IMR-90 (cell line): ENCODE measurements at regions not wholly inside any gene's neighbourhood (a gene's known extent, or its start where the extent isn't known, plus 50 kb on each side); places are given as distances from the start of the nearest gene placed in this dataset.

Source experiments
- ATAC-seq: fragments of 200-7000 bp; cut with Tn5 transposase; 2 replicates; pipeline ENCODE4 v1.9.1; 2020; ENCODE audit warnings: low read depth, mild to moderate bottlenecking, moderate library complexity
- BruUV-seq: library from RNA; stranded (reverse); fragments of 400-500 nt; replicated peaks from 2 replicates; lab custom pipeline; 2021; lab: Mats Ljungman, UMichigan
- CTCF ChIA-PET: fragments of 300-600 bp; formaldehyde crosslinking; extraction: SDS; loops from one replicate; lab custom pipeline; 2021; ENCODE audit warnings: antibody characterized with exemption; lab: Yijun Ruan, JAX
- POLR2A ChIA-PET: fragments of 300-600 bp; sonication (Branson Sonifier 250); formaldehyde crosslinking; loops from one replicate; lab custom pipeline; 2022; ENCODE audit warnings: antibody characterized with exemption; ENCODE audit not compliant: unreplicated experiment; lab: Charles Lee
- DNase-seq: peaks from one replicate; pipeline ENCODE4 v3.0.0; 2013
- H2AFZ ChIP-seq: replicated peaks from 2 replicates; pipeline ENCODE3; 2013; ENCODE audit warnings: low read length, mild to moderate bottlenecking; ENCODE audit not compliant: poor library complexity
- H2AK5ac ChIP-seq: 2 replicates; pipeline ENCODE4 v1.6.1; 2013; ENCODE audit warnings: low read depth, low read length, inconsistent platforms
- H2AK9ac ChIP-seq: replicated peaks from 2 replicates; pipeline ENCODE3; 2013; ENCODE audit warnings: mild to moderate bottlenecking, low read depth, low read length, moderate library complexity; ENCODE audit not compliant: poor library complexity
- H2BK120ac ChIP-seq: 2 replicates; pipeline ENCODE4 v1.6.1; 2013; ENCODE audit warnings: low read depth, low read length, inconsistent platforms
- H2BK15ac ChIP-seq: 3 replicates; pipeline ENCODE4 v1.6.1; 2013; ENCODE audit warnings: low read depth, low read length, inconsistent platforms
- H2BK20ac ChIP-seq: 2 replicates; pipeline ENCODE4 v1.6.1; 2013; ENCODE audit warnings: low read depth, mild to moderate bottlenecking, inconsistent platforms, low read length, moderate library complexity
- H2BK5ac ChIP-seq: 2 replicates; pipeline ENCODE4 v1.6.1; 2013; ENCODE audit warnings: mild to moderate bottlenecking, low read depth, low read length, inconsistent platforms; ENCODE audit not compliant: poor library complexity, severe bottlenecking
- H3K14ac ChIP-seq: replicated peaks from 2 replicates; pipeline ENCODE4 v1.6.1; 2013; ENCODE audit warnings: low read depth, low read length, inconsistent platforms
- H3K18ac ChIP-seq: 2 replicates; pipeline ENCODE4 v1.6.1; 2013; ENCODE audit warnings: low read depth, low read length, control low read depth
- H3K23ac ChIP-seq: 2 replicates; pipeline ENCODE4 v1.6.1; 2013; ENCODE audit warnings: low read depth, low read length, inconsistent platforms
- H3K27ac ChIP-seq: 2 replicates; pipeline ENCODE4 v1.5.1; 2013; ENCODE audit warnings: mild to moderate bottlenecking, control low read depth, low read length; ENCODE audit not compliant: insufficient read depth
- H3K27me3 ChIP-seq: 2 replicates; pipeline ENCODE4 v1.6.1; 2013; ENCODE audit warnings: low read length; ENCODE audit not compliant: control insufficient read depth, insufficient read depth
- H3K36me3 ChIP-seq: 2 replicates; pipeline ENCODE4 v1.6.1; 2013; ENCODE audit warnings: low read length, mixed read lengths; ENCODE audit not compliant: control insufficient read depth, insufficient read depth
- H3K4ac ChIP-seq: 2 replicates; pipeline ENCODE4 v1.6.1; 2013; ENCODE audit warnings: low read depth, low read length, inconsistent platforms
- H3K4me1 ChIP-seq: 2 replicates; pipeline ENCODE4 v1.6.1; 2013; ENCODE audit warnings: low read length, mixed read lengths; ENCODE audit not compliant: control insufficient read depth, insufficient read depth
- H3K4me2 ChIP-seq: 2 replicates; pipeline ENCODE4 v1.6.1; 2013; ENCODE audit warnings: low read depth, mild to moderate bottlenecking, control low read depth, low read length, moderate library complexity
- H3K4me3 ChIP-seq: 2 replicates; pipeline ENCODE4 v1.5.1; 2013; ENCODE audit warnings: low read depth, mild to moderate bottlenecking, control low read depth, low read length, moderate library complexity; ENCODE audit not compliant: insufficient read depth
- H3K56ac ChIP-seq: 2 replicates; pipeline ENCODE4 v1.6.1; 2013; ENCODE audit warnings: low read length, inconsistent platforms; ENCODE audit not compliant: insufficient read depth; ENCODE audit errors: extremely low read depth
- H3K79me1 ChIP-seq, 2 experiments: 2 replicates each; pipeline ENCODE4 v1.6.1; 2013; ENCODE audit warnings: low read length in 2 of 2, inconsistent platforms in 1 of 2, low read depth in 1 of 2
- H3K9ac ChIP-seq: 2 replicates; pipeline ENCODE4 v1.6.1; 2013; ENCODE audit warnings: low read depth, low read length, control low read depth
- H3K9me1 ChIP-seq: 2 replicates; pipeline ENCODE4 v1.6.1; 2013; ENCODE audit warnings: low read length, inconsistent platforms; ENCODE audit not compliant: insufficient read depth
- H3K9me3 ChIP-seq: 2 replicates; pipeline ENCODE4 v1.6.1; 2013; ENCODE audit warnings: low read length; ENCODE audit not compliant: control insufficient read depth, insufficient read depth
- H4K20me1 ChIP-seq: 2 replicates; pipeline ENCODE4 v1.6.1; 2013; ENCODE audit warnings: low read length, inconsistent platforms; ENCODE audit not compliant: insufficient read depth
- H4K5ac ChIP-seq: 2 replicates; pipeline ENCODE4 v1.6.1; 2013; ENCODE audit warnings: mild to moderate bottlenecking, low read depth, low read length, control low read depth
- H4K8ac ChIP-seq, 2 experiments: 2 replicates each; pipeline ENCODE4 v1.6.1; 2013; ENCODE audit warnings: low read depth in 2 of 2, low read length in 2 of 2, control low read depth in 1 of 2, inconsistent platforms in 1 of 2
- H4K91ac ChIP-seq: 2 replicates; pipeline ENCODE4 v1.6.1; 2013; ENCODE audit warnings: low read depth, low read length, inconsistent platforms; ENCODE audit not compliant: insufficient read depth
- CTCF ChIP-seq: conservative IDR thresholded peaks from 2 replicates; pipeline ENCODE4 v1.5.1; 2012; ENCODE audit warnings: mild to moderate bottlenecking, low read depth, low read length, improper control_type of control experiment
- FOS ChIP-seq: fragments of 150-350 bp; IDR thresholded peaks from 2 replicates; pipeline ENCODE4 v1.6.1; 2016; ENCODE audit warnings: low read depth, low read length
- MAFK ChIP-seq: IDR thresholded peaks from 2 replicates; pipeline ENCODE4 v1.6.1; 2012; ENCODE audit warnings: low read depth, low read length, improper control_type of control experiment
- NFE2L2 ChIP-seq: fragments of 150-350 bp; IDR thresholded peaks from 2 replicates; pipeline ENCODE4 v1.6.1; 2016; ENCODE audit warnings: low read depth, mild to moderate bottlenecking, low read length
- POLR2A ChIP-seq: IDR thresholded peaks from 2 replicates; pipeline ENCODE4 v1.6.1; 2012; ENCODE audit warnings: mild to moderate bottlenecking, low read depth, low read length
- RCOR1 ChIP-seq: IDR thresholded peaks from 2 replicates; pipeline ENCODE4 v1.6.1; 2012; ENCODE audit warnings: mild to moderate bottlenecking, low read length, improper control_type of control experiment; ENCODE audit not compliant: insufficient replicate concordance
- SMC3 ChIP-seq: fragments of 150-350 bp; IDR thresholded peaks from 2 replicates; pipeline ENCODE4 v1.6.1; 2016; ENCODE audit warnings: low read depth, mild to moderate bottlenecking, antibody characterized with exemption, low read length, moderate library complexity
- WGBS, 2 experiments: methylation state at CpG; one replicate each; pipeline versions ENCODE4 v1.1.5 to v1.1.7; 2013; ENCODE audit warnings: missing lambda C conversion rate in 2 of 2; ENCODE audit not compliant: insufficient read length in 1 of 2; ENCODE audit errors: extremely low coverage in 2 of 2; 5-methylcytosine and 5-hydroxymethylcytosine counted together
- dilution Hi-C: fragments of 300-500 bp; cut with HindIII; formaldehyde crosslinking; loops from one replicate; pipeline ENCODE4 v1.14.3; 2018; ENCODE audit warnings: low sequenced_read_pairs; ENCODE audit not compliant: unreplicated experiment
- in situ Hi-C: fragments of 300-500 bp; cut with MboI; formaldehyde crosslinking; loops from 3 replicates; pipeline ENCODE4 v1.14.3; 2019; ENCODE audit warnings: low sequenced_read_pairs, inconsistent platforms, mixed read lengths
- intact Hi-C: fragments of 100-400 bp; cut with micrococcal nuclease; formaldehyde crosslinking; loops from 2 replicates; pipeline ENCODE4 v1.10.0; 2022

- no peak overlapping the region for H3K23ac ChIP-seq
- H3K56ac ChIP-seq, result no peak overlapping the region
- no peak for ATAC-seq
- no peak overlapping the region for H3K4me2 ChIP-seq
- H3K9ac ChIP-seq, result no peak overlapping the region
- intact Hi-C loops (no loop called here), dilution Hi-C loops (no loop called here), in situ Hi-C loops (no loop called here)
- no peak overlapping the region for H2BK5ac ChIP-seq
- ChIA-PET POLR2A (no interaction called here), CTCF (interaction anchor here (1.6 kb wide), 1 partner anchor 10 kb away, joined by 8 read pairs; no protein-coding TSS in a partner anchor)
- H3K4ac ChIP-seq, result no peak overlapping the region
- no peak overlapping the region for H2AK5ac ChIP-seq
- H3K14ac ChIP-seq, result no peak overlapping the region
- H2AK9ac ChIP-seq, result no peak overlapping the region
- WGBS, 2 experiments, result no CpG with 5 or more reads among the region's 1 CpG
- H4K8ac ChIP-seq, result no peak overlapping the region
- H2AFZ ChIP-seq, result no peak overlapping the region
- no TSS peak for BruUV-seq
- H3K79me1 ChIP-seq, result no peaks in the 10 kb centered on the region
- no peaks in the 10 kb centered on the region for H3K4me1 ChIP-seq
- no peaks in the 10 kb centered on the region for H3K9me1 ChIP-seq
- no peak overlapping the region for H2BK20ac ChIP-seq
- no peak overlapping the region for H3K18ac ChIP-seq
- no peak overlapping the region for H3K27ac ChIP-seq
- H2BK15ac ChIP-seq, result no peak overlapping the region
- no peak overlapping the region for H3K4me3 ChIP-seq
- no peak for TF ChIP-seq CTCF
- no peak for TF ChIP-seq RCOR1
- no peak for TF ChIP-seq POLR2A
- no peak for TF ChIP-seq FOS
- no peak for TF ChIP-seq MAFK
- TF ChIP-seq NFE2L2, result no peak
- TF ChIP-seq SMC3, result no peak
- H3K36me3 ChIP-seq, result no peaks in the 10 kb centered on the region
- no peak overlapping the region for H4K5ac ChIP-seq
- DNase-seq, result no peak
- H4K91ac ChIP-seq, result no peak overlapping the region
- no peaks in the 10 kb centered on the region for H4K20me1 ChIP-seq
- H3K27me3 ChIP-seq, result peaks cover 6% of the 10 kb centered on the region; the same call in 1 of the 2 replicates
- H2BK120ac ChIP-seq, result no peak overlapping the region
- no peaks in the 10 kb centered on the region for H3K9me3 ChIP-seq
Measured at GRCh38 chr15:96038131-96038530, 292.4 kb upstream of the NR2F2 start.
